HUES48 (cell line): ENCODE measurements at regions not wholly inside any gene's neighbourhood (a gene's known extent, or its start where the extent isn't known, plus 50 kb on each side); places are given as distances from the start of the nearest gene placed in this dataset.
"Not testable (repeated sequence)": the region's sequence is repeated elsewhere in the genome, so short reads cannot be mapped to it uniquely, and the experiment has no call there.

ENCODE experiments used
- H3K27ac ChIP-seq: one replicate; pipeline ENCODE4 v1.7.0; 2013; ENCODE audit warnings: low read depth, low read length, inconsistent platforms
- H3K27me3 ChIP-seq: 2 replicates; pipeline ENCODE4 v1.6.1; 2013; ENCODE audit warnings: mild to moderate bottlenecking, low read length; ENCODE audit not compliant: control insufficient read depth, insufficient read depth
- H3K36me3 ChIP-seq: 2 replicates; pipeline ENCODE4 v1.6.1; 2013; ENCODE audit warnings: low read length; ENCODE audit not compliant: control insufficient read depth, insufficient read depth
- H3K4me1 ChIP-seq: 2 replicates; pipeline ENCODE4 v1.6.1; 2013; ENCODE audit warnings: mild to moderate bottlenecking, low read length; ENCODE audit not compliant: control insufficient read depth, insufficient read depth
- H3K4me3 ChIP-seq: 2 replicates; pipeline ENCODE4 v1.5.1; 2013; ENCODE audit warnings: mild to moderate bottlenecking, low read depth, low read length
- H3K9ac ChIP-seq: 2 replicates; pipeline ENCODE4 v1.6.1; 2013; ENCODE audit warnings: mild to moderate bottlenecking, low read depth, low read length, moderate library complexity
- H3K9me3 ChIP-seq: 2 replicates; pipeline ENCODE4 v1.6.1; 2013; ENCODE audit warnings: low read length; ENCODE audit not compliant: control insufficient read depth, insufficient read depth

DNA sequence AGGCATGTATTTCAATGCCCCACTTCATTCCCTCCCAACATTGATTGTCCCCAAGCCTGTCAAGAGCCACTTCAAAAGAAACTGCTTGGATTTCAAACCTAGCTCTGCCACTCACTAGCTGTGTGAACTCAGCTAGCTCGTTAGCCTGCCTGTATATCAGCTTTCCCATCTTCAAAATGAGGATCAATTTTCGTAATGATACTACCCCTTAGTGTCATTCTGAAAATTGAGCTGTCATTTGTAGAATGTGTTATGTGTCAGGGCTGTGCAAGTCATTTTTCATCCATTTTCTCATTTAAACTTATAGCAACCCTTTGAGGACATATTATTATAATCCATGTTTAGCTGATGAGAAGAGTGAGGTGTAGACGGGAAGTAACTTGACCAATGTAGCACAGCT, 88.6 kb downstream of the TRIM42 start:
- no peak overlapping the region for H3K4me3 ChIP-seq
- H3K9me3 ChIP-seq: no peaks in the 10 kb centered on the region
- H3K4me1 ChIP-seq: peaks cover 11% of the 10 kb centered on the region
- H3K36me3 ChIP-seq: no peaks in the 10 kb centered on the region
- no peak overlapping the region for H3K9ac ChIP-seq
- no peak overlapping the region for H3K27ac ChIP-seq
- no peaks in the 10 kb centered on the region for H3K27me3 ChIP-seq

DNA sequence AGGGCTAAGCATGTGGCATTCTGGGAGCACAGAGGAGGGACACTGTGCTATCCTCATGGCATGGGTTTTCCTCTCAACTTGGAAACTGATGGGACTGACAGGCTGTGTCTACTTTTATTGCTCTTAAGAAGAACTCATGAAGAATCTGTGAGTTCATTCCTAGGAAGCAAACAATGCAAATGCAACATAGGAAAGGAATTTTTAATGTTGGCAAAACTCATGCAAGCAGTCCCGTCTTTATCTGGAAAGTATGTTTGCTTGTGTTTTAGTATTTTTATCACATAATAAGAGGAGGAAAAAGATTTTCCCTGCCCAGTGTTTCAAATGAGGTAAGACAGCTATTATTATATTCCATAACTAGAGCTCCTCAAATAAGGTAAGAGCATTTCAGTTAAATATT, 89.7 kb downstream of the TRIM42 start:
- H3K27me3 ChIP-seq: no peaks in the 10 kb centered on the region
- H3K27ac ChIP-seq: no peak overlapping the region
- H3K9me3 ChIP-seq: no peaks in the 10 kb centered on the region
- no peaks in the 10 kb centered on the region for H3K36me3 ChIP-seq
- H3K4me1 ChIP-seq: peaks cover 11% of the 10 kb centered on the region
- H3K9ac ChIP-seq: no peak overlapping the region
- H3K4me3 ChIP-seq: no peak overlapping the region

DNA sequence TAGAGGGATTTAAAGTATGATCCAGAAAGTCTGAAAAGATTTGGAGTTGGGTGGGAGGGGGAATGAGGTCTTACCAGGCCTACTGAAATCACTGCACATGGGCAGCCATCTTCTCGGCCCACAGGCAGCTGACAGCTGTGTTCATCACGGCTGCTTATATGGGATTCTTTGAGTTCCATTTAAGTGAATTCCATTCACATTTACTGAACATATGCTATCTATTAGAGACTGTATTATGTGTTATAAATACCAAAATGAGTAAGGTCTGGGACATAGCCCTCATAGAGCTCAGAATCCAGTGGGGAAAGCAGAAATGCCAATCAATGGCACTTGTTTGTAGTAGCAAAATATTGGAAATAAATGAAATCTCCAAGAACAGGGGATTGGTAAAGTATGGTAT, 91.1 kb downstream of the TRIM42 start:
- Histone ChIP-seq H3K9me3 (no peaks in the 10 kb centered on the region), H3K4me3 (no peak overlapping the region), H3K27ac (no peak overlapping the region), H3K4me1 (peaks cover under 1% of the 10 kb centered on the region; the same call in 1 of the 2 replicates), H3K9ac (no peak overlapping the region), H3K36me3 (no peaks in the 10 kb centered on the region), H3K27me3 (no peaks in the 10 kb centered on the region)

DNA sequence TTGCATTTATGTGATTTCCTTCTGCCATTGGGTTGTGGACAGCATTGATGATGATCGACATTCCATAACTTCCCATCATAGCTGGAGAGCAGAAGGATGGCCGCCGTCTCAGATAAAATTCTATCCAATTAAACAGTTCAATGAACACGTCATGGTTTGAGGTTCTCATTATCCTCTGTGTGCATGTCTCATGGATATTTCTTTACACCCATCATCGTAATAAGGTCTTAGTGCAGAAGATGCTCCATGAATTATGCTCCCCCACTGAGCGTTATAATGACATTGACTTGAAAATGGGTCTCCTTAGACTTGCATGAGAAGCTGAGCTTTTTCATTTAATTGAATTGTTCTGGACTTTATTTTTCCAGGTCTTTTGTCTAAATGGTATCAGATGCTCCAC, 92.1 kb downstream of the TRIM42 start:
- H3K27ac ChIP-seq: no peak overlapping the region
- H3K27me3 ChIP-seq: no peaks in the 10 kb centered on the region
- no peak overlapping the region for H3K4me3 ChIP-seq
- no peak overlapping the region for H3K9ac ChIP-seq
- no peaks in the 10 kb centered on the region for H3K4me1 ChIP-seq
- H3K9me3 ChIP-seq: no peaks in the 10 kb centered on the region
- H3K36me3 ChIP-seq: no peaks in the 10 kb centered on the region

DNA sequence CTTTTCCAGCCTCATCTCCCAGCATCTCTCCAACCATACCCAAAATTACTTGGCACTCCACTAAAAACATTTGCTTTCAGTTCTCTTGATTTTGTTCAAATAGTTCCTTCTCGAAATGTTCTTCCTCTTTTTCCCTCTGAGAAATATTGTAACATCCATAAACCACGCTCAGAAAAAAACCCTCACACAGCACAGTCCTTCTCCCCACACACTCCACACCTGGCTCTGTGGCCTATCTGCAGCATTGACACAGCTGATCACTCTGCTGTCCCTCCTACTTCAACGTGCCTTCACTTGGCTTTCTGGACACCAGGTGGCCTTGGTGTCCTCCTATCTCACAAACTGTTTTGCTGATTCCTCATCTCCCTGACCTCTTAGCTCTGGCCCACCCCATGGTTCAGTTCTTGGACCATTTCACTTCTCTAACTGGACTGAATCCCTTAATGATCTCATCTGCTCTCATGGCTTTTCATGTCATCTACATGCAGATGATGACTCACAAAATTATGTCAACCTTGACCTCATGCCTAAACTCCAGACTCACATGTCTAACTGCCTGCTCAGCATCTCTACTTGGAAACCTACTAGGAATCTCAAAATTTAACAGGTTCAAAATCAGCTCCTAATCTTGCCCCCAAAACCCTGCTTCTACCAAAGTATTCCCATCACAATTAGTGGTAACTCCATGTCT, 93.3 kb downstream of the TRIM42 start:
- Histone ChIP-seq H3K27ac (no peak overlapping the region), H3K36me3 (no peaks in the 10 kb centered on the region), H3K9me3 (peaks cover 6% of the 10 kb centered on the region)

DNA sequence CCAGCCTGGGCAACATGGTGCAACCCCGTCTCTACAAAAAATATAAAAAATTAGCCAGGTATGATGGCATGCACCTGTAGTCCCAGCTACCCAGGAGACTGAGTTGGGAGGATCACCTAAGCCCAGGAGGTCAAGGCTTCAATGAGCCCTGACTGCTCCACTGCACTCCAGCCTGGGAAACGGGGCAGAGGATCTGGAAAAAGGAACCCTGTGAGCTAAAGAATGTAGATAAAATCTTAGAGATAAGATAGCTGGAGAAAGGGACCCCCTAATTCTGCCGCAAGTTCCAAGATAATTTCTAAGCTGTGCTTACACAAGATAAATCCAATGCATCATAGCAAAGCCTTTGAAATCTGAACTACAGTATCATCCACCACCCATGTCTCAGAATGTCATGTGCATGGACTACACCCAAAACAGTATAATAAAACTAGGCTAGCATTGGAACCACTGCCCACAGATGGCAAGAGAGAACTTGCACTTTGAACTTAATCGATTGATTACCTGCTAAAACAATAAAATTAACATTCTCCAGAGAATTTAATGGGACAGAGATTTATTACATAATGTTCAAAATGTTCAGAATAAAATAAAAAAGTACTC, 99.9 kb downstream of the TRIM42 start:
- no peaks in the 10 kb centered on the region for H3K27me3 ChIP-seq
- H3K27ac ChIP-seq: no peak overlapping the region
- no peaks in the 10 kb centered on the region for H3K36me3 ChIP-seq
- H3K4me1 ChIP-seq: no peaks in the 10 kb centered on the region
- no peak overlapping the region for H3K4me3 ChIP-seq
- H3K9me3 ChIP-seq: peaks cover 6% of the 10 kb centered on the region
- no peak overlapping the region for H3K9ac ChIP-seq

More for the DNA sequence above, 93.3 kb downstream of the TRIM42 start:
- H3K27me3 ChIP-seq: no peaks in the 10 kb centered on the region
- H3K9ac ChIP-seq: no peak overlapping the region
- no peaks in the 10 kb centered on the region for H3K4me1 ChIP-seq
- no peak overlapping the region for H3K4me3 ChIP-seq

DNA sequence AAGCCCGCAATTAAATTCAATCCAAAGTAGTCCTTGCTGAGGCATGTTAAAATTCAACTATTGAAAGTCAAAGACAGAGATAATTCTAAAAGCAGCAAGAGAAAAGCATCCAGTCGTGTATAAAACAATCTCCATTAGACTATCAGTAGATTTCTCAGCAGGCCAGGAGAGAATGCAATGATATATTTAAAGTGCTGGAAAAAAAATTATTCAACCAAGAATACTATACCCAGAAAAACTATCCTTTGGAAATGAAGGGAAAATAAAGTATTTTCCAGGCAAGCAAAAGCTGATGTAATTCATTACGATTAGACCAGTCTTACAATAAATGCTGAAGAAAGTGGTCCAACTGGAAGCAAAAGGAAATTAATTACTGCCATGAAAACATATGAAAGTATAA, 113.5 kb downstream of the TRIM42 start:
- H3K27ac ChIP-seq: no peak overlapping the region
- H3K9ac ChIP-seq: no peak overlapping the region
- peaks cover 18% of the 10 kb centered on the region for H3K9me3 ChIP-seq
- no peak overlapping the region for H3K4me3 ChIP-seq
- peaks cover 22% of the 10 kb centered on the region for H3K4me1 ChIP-seq
- no peaks in the 10 kb centered on the region for H3K27me3 ChIP-seq
- no peaks in the 10 kb centered on the region for H3K36me3 ChIP-seq

DNA sequence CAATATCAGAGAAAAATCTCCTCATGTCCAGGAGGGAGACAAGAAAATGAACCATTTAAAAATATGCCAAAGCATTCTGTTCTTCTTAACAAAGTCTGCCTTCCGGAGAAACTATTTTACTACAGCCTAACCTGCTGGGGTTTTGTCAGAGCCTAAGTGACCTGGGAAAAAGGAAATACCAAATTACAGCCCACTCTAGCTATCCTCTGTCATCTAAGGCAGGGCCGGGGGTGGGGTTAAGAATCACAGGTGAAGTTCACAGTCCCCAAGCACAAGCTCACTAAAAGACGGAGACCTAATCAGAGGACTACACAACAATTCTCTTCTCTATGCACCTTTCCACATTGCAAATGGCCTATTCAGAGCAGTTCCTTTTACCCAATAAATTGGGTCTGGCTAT, 116.6 kb downstream of the TRIM42 start:
- no peak overlapping the region for H3K4me3 ChIP-seq
- no peaks in the 10 kb centered on the region for H3K27me3 ChIP-seq
- H3K4me1 ChIP-seq: peaks cover 22% of the 10 kb centered on the region
- H3K36me3 ChIP-seq: no peaks in the 10 kb centered on the region
- H3K9me3 ChIP-seq: peaks cover 18% of the 10 kb centered on the region
- no peak overlapping the region for H3K27ac ChIP-seq
- no peak overlapping the region for H3K9ac ChIP-seq

DNA sequence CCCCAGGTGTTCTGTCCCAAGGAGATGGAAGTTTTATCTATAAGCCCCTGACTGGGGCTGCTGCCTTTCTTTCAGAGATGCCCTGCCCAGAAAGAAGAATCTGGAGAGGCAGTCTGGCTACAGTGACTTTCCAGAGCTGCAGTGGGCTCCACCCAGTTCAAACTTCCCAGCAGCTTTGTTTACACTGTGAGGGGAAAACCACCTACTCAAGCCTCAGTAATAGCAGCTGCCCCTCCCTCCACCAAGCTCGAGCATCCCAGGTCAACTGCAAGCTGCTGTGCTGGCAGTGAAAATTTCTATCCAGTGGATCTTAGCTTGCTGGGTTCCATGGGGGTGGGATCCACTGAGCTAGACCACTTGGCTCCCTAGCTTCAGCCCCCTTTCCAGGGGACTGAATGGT, 125.0 kb downstream of the TRIM42 start:
- not testable (repeated sequence) for H3K9me3 ChIP-seq, H3K4me1 ChIP-seq, H3K27ac ChIP-seq, H3K4me3 ChIP-seq, H3K9ac ChIP-seq, H3K27me3 ChIP-seq, H3K36me3 ChIP-seq

DNA sequence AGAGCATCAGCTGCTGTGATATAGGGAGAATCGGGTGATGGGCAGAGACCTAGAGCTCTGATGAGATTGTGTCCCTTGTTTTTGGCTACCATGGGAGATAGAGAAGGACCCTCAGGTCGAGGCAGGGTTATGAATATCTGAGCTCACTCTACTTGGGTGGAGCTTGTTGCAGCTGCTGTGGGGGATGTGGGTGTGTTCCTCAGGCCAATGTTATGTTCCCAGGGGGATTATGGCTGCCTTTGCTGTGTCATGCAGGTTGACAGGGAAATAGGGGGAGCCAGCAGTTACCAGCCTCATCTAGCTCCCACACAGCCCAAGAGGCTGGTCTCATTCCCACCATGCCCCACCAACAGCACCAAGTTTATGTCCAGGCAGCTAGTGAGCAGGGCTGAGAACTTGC, 131.5 kb downstream of the TRIM42 start:
- Histone ChIP-seq H3K27me3 (no peaks in the 10 kb centered on the region), H3K9me3 (no peaks in the 10 kb centered on the region; the same call in 1 of the 2 replicates), H3K9ac (no peak overlapping the region), H3K27ac (no peak overlapping the region), H3K36me3 (no peaks in the 10 kb centered on the region), H3K4me3 (no peak overlapping the region), H3K4me1 (no peaks in the 10 kb centered on the region)

DNA sequence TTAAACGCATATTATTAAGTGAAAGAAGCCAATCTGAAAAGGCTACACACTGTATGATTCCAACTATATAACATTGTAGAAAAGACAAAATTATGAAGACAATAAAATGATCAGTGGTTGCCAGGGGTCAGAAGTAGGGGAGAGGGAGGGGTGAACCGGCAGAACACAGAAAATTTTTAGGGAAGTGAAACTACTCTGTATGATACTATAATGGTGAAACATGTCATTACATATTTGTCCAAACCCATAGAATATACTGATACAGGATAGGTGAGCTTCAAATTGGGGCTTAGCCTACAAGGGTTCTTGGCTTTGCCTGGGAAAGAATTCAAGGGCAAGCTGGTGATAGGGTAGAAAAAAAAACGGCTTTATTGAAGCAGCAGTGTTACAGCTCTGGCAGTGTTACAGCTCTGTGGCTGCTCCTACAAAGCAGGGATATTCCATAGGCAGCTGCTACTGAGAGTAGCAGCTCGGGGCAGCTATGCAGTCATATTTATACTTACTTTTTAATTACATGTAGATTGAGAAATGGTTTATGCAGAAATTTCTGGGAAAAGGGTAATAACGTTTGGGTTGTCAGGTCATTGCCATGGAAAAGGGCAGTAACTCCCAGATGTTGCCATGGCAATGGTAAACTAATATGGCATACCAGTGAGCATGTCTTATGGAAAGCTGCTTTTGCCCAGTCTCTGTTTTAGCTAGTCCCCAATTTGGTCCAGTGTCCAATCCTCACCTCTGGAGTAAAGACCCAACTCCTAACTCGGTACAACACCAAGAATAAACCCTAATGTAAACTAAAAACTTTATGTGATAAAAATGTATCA, 125.1 kb upstream of the SLC25A36 start:
- H3K9ac ChIP-seq: no peak overlapping the region
- H3K27ac ChIP-seq: no peak overlapping the region
- no peaks in the 10 kb centered on the region for H3K27me3 ChIP-seq
- H3K4me3 ChIP-seq: no peak overlapping the region
- no peaks in the 10 kb centered on the region for H3K4me1 ChIP-seq
- no peaks in the 10 kb centered on the region for H3K36me3 ChIP-seq
- H3K9me3 ChIP-seq: no peaks in the 10 kb centered on the region; the same call in none of the 2 replicates
